ENCODE measurements at regions not wholly inside any gene's neighbourhood (a gene's known extent, or its start where the extent isn't known, plus 50 kb on each side); places are given as distances from the start of the nearest gene placed in this dataset.

DNA sequence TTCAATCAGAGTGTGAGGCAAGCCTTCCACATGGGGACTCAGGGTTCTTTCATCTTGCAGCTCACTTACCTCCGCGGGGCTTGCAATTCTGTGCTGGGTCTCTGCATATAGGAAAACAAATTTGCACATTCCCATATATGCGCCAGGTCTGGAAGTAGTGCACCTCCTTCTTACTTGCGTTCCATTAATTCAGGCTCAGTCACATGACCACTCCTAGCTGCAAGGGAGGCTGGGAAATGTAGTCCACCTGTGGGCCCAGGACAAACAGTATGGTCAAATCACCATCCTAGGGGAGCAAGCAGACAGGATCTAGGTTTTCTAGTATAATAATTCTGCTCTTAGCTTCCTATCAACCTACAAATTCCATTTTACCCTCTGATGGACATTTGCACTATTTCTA is 160.4 kb downstream of the AACS start:
- DNase-seq (ENCODE audit: low read depth): no peak

DNA sequence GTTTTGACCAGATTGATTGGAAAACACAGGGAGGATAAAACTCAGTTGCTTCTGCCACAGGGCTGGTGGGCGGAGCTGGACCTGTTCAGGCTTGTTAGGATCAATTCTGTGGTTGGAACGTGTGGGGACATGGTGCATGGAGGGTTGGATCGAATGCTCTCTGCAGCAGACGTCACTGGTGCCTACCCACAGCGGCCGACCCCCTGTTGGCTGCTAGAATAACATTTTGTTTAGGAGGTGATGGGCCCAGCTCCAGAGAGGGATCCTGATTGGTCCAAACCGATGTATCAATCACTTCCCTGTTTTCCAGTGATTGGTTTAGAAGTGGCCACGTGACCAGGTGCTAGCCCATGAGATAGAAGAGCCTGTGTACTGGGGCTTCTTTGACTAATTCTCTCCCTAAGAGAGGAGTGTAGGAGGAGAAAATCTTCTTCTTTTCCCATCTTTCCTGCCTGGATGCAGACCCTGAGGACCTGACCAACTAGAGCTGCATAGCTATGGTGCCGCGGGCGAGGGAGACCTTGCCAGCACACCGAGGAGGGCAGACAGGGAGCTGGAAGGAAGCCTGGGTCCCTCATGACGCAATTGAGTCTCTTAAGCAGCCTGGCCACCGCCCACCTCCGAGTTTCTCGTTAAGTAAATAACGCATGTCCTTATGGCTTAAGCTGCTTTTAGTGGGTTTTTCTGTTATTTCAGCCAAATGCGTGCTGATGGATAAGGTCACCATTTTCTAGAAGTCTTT is 163.5 kb downstream of the AACS start:
- DNase-seq (ENCODE audit: low read depth): no peak

DNA sequence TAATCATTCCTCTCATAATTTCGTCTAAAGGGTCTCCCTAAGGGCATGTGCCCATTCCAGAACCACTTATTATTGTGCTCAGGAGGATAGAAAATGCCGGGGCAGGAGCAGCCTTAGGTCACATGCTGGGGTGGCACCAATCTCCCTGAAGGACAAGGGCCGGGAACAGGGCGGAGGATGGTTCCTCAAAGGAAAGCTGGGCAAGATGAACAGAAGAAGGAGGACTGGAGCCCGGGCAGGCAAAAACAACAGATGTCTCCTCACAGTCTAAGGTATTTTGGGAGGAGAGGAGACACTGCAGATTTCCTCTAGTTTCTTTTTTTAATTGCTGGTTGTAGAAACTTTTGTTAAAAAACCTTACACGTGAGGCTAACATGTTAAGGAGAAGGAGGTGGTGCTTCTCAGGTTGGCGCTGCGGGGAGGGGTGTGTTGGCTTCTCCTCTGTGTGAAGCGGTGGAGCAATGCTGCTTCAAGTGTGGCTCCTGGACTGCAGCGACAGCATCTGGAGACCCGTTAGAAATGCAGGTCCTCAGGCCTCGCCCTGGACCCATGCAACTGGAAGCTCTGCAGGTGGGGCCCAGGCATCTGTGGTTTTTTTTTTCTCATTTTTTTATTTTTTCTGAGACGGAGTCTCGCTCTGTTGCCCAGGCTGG is 164.8 kb downstream of the AACS start:
- no peak for DNase-seq (ENCODE audit: low read depth)

DNA sequence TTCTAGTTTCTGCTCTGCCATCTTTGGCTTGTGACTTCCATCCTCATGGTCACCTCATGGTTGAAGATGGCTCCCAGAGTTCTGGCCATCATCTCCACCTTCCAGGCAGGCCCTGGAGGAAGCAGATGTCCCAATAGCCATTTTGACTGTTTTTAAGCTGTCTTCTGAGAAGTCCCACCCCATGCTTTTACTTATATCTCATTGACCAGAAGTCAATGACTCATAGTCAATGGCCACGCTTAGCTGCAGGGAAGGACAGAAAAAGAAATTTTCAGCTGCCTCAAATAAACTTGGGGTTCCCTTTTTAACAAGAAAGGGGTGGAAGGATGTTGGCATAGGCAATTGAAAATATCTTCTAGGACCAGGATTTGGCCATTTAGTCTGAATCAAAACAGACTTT is 168.1 kb downstream of the AACS start:
- no peak for DNase-seq (ENCODE audit: low read depth)

DNA sequence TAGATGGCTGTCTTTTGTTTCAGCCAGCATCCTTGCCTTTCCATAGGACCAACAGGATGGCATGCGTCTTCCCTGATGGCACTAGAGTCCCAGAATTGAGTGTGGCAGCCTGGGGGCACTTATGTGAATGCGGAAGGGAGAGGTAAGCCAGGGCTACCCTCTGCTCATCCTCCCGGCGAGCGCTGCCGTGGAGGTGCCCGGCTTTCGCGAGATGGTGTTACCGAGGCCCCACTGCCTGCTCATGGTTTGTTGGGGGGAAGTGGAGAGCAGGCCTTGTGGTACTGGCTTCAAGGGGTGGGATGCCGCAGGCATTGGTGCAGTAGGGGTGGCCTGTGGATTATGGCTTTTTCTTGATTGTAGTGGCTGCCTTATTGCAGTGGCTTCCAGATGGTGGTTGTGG is 174.3 kb downstream of the AACS start:
- no peak for DNase-seq (ENCODE audit: low read depth)

DNA sequence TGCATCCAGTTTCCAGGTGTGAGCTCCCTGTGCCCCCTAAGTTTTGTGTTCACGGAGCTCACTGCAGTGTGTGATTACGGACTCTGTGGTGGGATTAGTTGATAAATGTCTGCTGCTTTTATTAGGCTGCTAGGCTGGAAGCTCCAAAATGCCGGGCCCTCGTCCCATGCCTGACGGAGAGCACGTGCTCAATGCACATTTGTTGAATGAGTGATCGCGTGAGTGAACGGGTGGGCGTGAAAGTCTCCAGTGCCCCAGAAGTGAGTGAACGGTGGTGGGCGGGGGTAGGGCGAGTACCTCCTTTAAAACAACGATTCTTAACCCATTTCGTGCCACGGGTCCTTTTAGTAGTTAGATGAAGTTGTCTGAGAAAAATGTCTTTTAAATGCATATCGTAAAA is 175.5 kb downstream of the AACS start:
- no peak for DNase-seq (ENCODE audit: low read depth)

DNA sequence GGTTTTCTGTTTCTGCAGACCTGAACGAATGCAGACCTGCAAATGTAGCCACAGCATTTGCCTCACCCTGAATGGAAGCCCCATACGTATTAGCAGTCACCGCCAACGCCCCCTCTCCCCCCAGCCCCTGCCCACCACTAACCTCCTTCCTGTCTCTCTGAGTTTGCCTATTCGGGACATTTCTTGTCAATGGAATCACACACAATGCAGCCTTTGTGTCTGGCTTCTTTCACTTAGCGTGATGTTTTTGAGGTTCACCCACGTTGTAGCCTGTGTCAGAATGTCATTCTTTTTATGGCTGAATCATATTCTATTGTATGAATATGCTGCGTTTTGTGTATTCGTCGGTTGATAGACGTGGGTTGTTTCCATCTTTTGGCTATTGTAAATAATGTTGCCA is 178.6 kb downstream of the AACS start:
- DNase-seq (ENCODE audit: low read depth): no peak

DNA sequence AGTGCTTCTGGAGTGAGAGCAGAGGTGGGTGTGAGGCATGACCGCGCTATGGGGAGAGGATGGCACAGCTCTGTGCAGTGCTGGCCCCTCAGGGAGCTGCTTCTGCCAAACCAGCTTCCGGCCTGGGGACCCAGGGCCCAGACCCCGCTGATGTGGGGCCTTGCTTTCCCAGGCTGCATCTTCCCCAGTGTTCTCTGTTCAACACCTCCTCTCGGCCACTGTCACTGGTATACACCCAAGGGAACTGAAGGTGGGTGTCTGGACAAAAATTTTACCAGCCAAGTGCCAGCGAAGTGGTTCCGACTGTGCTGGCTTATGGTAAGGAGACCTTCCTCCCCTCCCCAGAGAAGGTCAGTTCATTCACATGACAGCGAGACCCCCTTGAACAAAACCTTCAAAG is 179.1 kb downstream of the AACS start:
- no peak for DNase-seq (ENCODE audit: low read depth)

DNA sequence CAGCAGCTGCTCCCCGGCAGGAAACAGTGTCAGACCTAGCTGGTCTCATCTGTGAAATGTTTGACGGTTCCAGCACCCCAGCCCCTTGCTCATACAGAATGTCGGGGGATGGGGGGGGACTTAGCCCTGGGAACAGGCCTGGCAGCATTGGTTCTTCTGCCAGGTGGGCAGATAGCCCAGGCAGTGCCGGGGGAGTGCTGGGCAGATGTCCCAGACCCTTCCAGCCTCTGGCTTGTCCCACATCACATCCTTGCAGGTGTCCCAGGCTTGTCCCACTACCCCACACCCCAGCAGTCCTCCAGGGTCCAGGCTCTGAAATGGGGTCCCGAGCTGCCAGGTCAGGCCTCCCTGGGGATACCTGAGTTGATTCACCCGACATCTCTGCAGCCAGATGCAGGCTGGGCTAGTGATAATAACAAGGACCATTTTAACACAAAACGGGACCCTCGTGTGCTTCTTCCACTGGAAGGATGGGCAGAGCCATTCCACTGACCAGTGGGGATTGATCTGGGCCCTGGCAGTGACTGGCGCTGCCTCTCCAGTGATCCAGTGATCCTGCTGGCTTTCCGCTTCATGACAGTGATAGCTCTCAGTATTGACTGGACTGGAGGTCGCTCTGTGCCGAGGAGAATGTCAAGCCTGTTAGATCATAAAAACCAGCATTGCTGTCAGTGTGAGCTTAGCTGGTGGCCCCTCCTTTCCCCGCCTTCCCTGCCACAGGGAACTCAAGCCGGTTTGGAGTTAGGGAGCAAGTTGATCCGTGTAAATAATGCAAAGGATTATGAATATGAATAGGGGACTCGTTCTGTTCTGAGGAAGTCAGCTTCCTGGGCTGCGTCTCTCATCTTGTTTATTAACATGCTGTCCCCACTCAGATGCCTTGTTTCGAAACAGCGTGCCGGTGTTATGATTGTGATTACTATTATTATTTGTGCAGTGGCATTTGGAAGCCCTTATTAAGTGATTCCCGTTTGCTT is 180.6 kb downstream of the AACS start:
- no peak for DNase-seq (ENCODE audit: low read depth)

DNA sequence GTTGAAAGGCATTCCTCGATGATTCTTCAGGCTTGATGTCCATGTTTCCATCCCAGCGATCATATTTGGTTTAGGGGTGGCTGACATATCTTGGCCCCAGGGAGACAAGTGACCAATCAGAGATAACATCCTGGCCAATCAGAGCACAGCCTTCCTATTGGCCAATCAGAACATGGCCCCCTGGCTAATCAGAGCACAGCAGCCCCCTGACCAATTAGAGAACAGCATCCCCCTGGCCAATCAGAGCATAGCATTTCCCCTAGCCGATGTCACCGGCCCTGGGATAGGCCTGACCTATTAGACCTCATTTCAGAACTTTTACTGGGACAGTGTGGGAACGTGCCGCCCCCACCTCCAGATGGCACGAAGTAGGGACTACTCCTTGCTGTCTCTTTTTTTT is 182.2 kb downstream of the AACS start:
- DNase-seq (ENCODE audit: low read depth): no peak

GRCh38 chr12:125249066-125249824 is 184.0 kb downstream of the AACS start:
- DNase-seq (ENCODE audit: low read depth): no peak

- DNase-seq (ENCODE audit: low read depth): no peak
Observed at GRCh38 chr12:125249932-125250331, 184.7 kb downstream of the AACS start.

DNA sequence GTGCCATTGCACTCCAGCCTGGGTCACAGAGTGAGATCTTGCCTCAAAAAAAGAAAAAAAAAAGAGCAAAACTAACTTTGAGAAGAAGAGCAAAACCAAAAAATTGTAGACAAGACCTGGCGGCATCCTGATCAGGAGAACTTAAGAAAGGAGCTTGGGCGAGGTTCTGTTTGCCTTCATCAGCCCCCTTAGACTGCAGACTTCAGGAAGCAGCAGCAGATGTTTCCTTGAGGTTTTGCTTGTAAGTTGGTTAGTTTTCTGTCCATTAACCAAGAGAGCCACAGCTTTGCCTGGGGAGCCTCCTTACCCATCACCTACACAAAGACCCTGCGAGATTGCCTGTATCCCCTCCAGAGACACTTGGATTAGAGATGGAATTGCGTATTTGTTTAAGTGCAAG is 189.0 kb downstream of the AACS start:
- no peak for DNase-seq (ENCODE audit: low read depth)

- no peak for DNase-seq (ENCODE audit: low read depth)
Observed at GRCh38 chr12:125254856-125255255, 189.6 kb downstream of the AACS start.

DNA sequence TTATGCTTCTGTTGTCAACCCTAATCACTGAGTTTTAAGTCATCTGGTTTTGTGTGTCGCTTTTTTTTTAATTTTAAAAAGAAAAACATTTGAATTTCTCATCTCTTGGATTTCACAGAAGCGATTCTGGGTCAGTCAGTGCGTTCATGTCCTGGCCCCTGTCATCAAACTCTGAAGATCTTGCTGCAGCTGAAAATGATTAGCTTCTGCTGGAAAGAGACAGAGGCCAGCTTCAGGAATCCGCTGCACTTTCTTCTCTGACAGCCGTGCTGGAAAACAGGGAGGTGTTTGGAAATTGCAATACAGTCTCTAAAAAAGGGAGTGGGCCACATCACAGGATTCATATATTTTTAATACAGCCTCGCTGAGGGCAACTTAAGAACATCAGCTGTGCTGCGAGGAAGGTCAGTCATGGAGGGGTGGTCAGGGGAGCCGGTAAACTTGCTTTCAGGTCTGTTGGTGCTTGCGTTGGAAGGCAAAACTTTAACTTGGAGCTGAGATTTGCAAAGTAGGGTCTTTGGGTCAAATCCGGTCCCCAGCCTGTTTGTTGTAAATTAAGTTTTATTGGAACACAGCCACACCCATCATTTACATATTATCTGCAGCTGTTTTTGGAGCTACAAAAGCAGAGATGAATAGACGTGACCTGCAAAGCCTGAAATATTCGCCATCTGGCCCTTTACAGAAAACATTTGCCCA is 190.8 kb downstream of the AACS start:
- no peak for DNase-seq (ENCODE audit: low read depth)

DNA sequence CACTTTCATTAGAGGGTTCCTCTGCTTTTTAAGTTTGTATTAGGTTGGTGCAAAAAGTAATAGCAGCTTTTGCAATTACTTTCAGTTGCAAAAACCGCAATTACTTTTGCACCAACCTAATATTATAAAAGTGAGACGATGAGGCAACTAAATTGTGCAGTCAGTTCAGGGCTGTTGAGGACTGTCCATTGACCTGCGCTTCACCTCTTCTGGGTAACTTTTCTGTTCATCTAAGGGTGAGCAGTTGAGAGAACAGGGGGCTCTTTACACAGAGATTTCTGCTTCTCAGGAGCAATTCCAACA is 191.3 kb downstream of the AACS start:
- no peak for DNase-seq (ENCODE audit: low read depth)

DNA sequence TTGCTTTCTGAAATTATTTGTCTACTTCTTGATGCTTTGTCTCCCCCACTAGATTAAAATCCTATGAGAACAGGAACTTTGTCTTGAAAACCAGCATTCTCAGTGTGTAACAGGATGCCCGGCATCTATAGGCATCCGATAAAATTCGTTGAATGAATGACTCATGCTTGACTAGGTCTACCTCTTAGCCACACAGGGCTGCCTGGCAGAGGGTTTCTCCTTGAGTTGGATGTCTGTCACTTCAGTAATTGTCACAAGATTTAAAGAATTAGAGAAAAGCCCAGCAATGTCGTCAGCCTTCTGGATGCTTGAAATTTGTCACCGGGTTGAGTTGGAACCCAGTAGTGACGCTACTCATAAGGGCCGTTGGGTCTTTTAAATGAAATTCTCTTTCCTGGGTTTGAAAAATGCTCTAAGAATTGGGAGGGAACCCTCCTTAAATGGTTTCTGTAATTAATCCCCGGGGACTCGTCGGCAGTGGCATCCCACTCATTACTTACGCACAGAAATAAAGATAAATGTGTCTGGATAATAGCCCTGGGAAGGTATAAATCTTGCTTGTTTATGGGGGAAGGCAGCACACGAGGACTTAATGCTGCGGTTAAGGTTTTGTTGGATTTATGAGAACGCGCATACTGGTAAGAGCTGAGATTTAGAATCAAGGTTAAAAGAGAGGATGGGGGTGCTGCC is 194.1 kb downstream of the AACS start:
- no peak for DNase-seq (ENCODE audit: low read depth)

GRCh38 chr12:125262851-125263250 is 197.6 kb downstream of the AACS start:
- DNase-seq (ENCODE audit: low read depth): no peak

DNA sequence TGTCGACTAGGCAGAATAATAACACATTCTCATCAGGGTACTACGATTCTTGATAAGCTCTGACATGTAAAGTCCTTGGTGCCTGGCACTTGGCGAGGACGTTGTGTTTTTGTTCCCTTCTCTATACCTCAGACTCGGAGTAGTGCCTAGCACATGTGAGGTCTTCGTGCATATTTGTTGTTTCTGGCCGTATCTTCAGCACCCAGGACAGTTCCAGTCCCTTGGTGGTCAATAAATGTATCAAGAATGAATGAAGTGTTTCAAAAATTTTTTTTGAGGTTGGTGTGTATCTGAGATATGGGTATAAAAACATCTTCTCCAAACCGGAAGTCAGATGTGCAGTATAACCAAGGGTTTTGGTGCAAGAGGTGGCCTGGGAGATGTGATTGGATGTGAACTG is 198.2 kb downstream of the AACS start:
- DNase-seq (ENCODE audit: low read depth): no peak

- DNase-seq (ENCODE audit: low read depth): no peak
Observed at GRCh38 chr12:125267114-125267513, 201.9 kb downstream of the AACS start.

DNA sequence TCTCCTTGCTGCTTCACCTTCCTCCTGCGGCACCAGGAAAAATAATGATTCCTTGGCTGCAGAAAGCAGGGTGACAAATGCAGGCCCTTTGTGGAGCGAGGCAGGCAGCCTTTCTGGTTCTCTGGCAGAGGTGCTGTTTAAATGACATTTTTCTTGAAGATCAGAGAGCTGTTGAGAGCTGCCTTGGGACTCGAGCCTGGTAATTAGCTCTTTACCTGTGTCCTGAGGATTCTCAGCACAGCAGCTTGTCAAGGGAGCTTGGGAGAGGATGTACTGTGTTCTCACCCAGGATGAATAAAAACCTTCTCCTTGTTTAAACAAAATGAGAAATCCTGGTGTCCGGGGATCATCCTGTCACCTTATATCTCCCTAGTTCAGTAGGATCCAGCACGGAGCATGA is 204.0 kb downstream of the AACS start:
- DNase-seq (ENCODE audit: low read depth): no peak
